Transverse colon (tissue), 3 donors: ENCODE measurements at regions not wholly inside any gene's neighbourhood (a gene's known extent, or its start where the extent isn't known, plus 50 kb on each side); places are given as distances from the start of the nearest gene placed in this dataset.

Experiments used
- EP300 ChIP-seq: sonication (generic); formaldehyde crosslinking; IDR thresholded peaks from one replicate; pipeline ENCODE4 v1.6.1; 2017; ENCODE audit warnings: antibody characterized with exemption, low read depth
- POLR2A ChIP-seq: fragments of 450-650 bp; IDR thresholded peaks from one replicate; pipeline ENCODE4 v1.6.1; 2016; ENCODE audit warnings: antibody characterized with exemption, mild to moderate bottlenecking, moderate library complexity
- TF ChIP-seq, protein P1 (sequence below), 5 experiments: fragments of 200-600 bp in 3 of 5; fragments of 450-650 bp in 2 of 5; sonication (generic) in 3 of 5; IDR thresholded peaks; 1 replicate in 2 of 5; 2 replicates in 3 of 5; pipeline ENCODE4 v1.5.1; 2016 to 2017; ENCODE audit warnings: antibody characterized with exemption in 5 of 5, inconsistent platforms in 3 of 5, mild to moderate bottlenecking in 2 of 5, moderate library complexity in 1 of 5

DNA sequence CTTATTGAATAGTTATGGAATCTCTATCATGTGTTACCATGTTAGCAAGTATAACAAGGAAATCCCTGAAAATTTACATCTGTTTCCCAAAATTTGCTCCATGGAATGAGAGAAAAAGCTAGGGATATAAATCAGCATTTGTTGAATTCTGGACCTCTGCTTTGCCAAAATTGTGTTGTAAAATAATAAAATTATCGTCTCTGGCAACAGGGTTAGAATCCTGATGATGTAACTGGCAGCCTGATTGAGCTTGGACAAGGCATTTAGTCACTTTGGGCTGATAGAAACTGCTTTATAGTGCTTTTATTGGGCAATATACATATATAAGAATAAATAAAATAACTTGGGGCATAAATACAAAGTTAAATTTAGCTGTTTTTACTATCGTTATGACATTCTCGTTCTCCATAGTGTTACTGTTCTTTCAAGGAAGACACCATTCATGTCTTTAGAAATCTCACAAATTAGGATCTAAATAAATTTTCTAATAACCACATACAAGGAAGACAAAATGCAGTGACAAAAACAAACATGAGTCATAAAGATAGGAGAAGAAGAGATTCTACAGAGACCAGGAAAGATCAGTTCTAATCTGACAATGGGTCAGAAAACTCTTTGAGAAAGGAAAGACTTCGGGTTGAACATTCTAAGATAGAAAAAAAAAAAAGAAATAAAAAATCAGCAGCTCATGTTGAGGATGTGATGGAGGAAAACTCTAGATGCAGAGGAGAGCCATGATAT lies 145.0 kb upstream of the CDH10 start:
- no peak for TF ChIP-seq EP300
- no peak for TF ChIP-seq POLR2A
- TF ChIP-seq, protein P1, sequence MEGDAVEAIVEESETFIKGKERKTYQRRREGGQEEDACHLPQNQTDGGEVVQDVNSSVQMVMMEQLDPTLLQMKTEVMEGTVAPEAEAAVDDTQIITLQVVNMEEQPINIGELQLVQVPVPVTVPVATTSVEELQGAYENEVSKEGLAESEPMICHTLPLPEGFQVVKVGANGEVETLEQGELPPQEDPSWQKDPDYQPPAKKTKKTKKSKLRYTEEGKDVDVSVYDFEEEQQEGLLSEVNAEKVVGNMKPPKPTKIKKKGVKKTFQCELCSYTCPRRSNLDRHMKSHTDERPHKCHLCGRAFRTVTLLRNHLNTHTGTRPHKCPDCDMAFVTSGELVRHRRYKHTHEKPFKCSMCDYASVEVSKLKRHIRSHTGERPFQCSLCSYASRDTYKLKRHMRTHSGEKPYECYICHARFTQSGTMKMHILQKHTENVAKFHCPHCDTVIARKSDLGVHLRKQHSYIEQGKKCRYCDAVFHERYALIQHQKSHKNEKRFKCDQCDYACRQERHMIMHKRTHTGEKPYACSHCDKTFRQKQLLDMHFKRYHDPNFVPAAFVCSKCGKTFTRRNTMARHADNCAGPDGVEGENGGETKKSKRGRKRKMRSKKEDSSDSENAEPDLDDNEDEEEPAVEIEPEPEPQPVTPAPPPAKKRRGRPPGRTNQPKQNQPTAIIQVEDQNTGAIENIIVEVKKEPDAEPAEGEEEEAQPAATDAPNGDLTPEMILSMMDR (IDR thresholded peaks at IDR 0.05): no peak
